ENCODE measurements at regions not wholly inside any gene's neighbourhood (a gene's known extent, or its start where the extent isn't known, plus 50 kb on each side); places are given as distances from the start of the nearest gene placed in this dataset.

- TF ChIP-seq CTCF (conservative IDR thresholded peaks at IDR 0.05; ENCODE audit: low read depth, low read length) (no peak), EZH2 (IDR thresholded peaks at IDR 0.05; ENCODE audit: borderline replicate concordance, low read depth, low read length, poor library complexity, severe bottlenecking) (no peak)
Measured at GRCh38 chr7:106582365-106582764, 78.6 kb downstream of the CCDC71L start.

All from A673 (cell line).